GM12801 (cell line): ENCODE measurements at regions not wholly inside any gene's neighbourhood (a gene's known extent, or its start where the extent isn't known, plus 50 kb on each side); places are given as distances from the start of the nearest gene placed in this dataset.

Experiments
- TF ChIP-seq, protein P1 (sequence below): IDR thresholded peaks from one replicate; pipeline ENCODE4 v1.5.1; 2011; ENCODE audit warnings: control low read depth; ENCODE audit not compliant: insufficient read length; ENCODE audit errors: extremely low read depth

GRCh38 chr14:85895603-85896002 is 365.7 kb downstream of the FLRT2 start:
- TF ChIP-seq, protein P1, sequence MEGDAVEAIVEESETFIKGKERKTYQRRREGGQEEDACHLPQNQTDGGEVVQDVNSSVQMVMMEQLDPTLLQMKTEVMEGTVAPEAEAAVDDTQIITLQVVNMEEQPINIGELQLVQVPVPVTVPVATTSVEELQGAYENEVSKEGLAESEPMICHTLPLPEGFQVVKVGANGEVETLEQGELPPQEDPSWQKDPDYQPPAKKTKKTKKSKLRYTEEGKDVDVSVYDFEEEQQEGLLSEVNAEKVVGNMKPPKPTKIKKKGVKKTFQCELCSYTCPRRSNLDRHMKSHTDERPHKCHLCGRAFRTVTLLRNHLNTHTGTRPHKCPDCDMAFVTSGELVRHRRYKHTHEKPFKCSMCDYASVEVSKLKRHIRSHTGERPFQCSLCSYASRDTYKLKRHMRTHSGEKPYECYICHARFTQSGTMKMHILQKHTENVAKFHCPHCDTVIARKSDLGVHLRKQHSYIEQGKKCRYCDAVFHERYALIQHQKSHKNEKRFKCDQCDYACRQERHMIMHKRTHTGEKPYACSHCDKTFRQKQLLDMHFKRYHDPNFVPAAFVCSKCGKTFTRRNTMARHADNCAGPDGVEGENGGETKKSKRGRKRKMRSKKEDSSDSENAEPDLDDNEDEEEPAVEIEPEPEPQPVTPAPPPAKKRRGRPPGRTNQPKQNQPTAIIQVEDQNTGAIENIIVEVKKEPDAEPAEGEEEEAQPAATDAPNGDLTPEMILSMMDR: no peak

DNA sequence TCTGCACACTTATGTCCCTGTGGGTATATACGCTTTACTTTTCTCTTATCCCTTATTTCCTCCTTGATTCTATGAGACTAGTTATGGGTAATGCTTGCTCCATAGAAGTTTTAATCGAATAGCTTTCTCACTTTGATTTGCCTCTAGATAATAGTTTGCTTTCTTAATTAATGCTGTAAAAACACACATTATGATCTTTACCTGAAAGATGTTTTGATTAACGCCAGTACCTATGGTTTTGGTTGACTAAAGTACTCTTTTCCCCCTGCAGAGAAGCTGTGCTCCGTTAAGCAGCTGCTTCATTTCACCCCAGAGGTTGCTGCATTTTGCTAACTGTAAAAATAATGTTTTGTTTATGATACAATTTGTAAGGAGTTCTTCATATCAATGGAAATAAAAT is 362.3 kb downstream of the FLRT2 start:
- TF ChIP-seq, protein P1: no peak

GRCh38 chr14:85883966-85884365 is 354.0 kb downstream of the FLRT2 start:
- TF ChIP-seq, protein P1: no peak

DNA sequence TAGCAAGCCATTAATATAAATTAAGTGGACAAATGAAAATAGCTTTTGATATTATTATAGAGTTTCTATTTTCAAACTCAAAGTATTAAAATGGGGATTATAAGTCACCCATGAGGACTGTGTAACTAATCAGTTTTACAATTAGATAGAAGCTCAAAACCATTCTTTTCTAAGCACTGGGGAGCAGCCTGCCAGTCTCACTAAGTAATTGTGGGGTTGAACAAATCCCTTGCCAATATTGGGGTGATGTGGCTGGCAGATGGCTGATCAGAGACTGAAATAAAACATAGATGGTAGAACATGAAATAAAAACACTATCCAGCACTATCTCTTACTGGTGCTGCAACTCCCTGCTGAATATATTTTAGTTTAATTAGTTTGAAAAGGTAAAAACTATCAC is 353.2 kb downstream of the FLRT2 start:
- TF ChIP-seq, protein P1: no peak

DNA sequence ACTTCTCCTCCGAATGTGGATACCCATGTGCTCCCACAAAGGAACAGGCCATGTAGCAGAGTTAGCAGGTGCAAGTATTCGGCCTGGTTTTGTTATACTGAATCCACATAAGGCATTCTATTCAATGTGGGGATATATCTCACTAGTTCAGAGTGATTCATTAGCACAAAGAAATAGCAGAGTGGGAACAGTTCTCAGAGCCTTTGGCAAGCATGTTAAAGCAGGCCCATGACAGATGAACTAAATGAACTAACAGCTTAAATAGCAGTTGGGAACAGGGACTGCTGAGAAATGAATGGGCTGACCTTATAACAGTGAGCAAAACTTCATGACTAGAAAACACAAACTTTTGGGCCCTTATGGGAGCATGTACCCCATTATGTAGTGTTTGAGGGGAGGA is 352.0 kb downstream of the FLRT2 start:
- TF ChIP-seq, protein P1: no peak

GRCh38 chr14:85878874-85879273 is 348.9 kb downstream of the FLRT2 start:
- TF ChIP-seq, protein P1: no peak

- TF ChIP-seq, protein P1: no peak
Observed at GRCh38 chr14:85873006-85873405, 343.1 kb downstream of the FLRT2 start.

GRCh38 chr14:85867450-85867849 is 337.5 kb downstream of the FLRT2 start:
- TF ChIP-seq, protein P1: no peak
